Dedifferentiated amniotic fluid mesenchymal stem cell (primary cell): ENCODE measurements at regions not wholly inside any gene's neighbourhood (a gene's known extent, or its start where the extent isn't known, plus 50 kb on each side); places are given as distances from the start of the nearest gene placed in this dataset.
"Not testable (repeated sequence)": the region's sequence is repeated elsewhere in the genome, so short reads cannot be mapped to it uniquely, and the experiment has no call there.

Experiments
- DNase-seq: peaks from one replicate; pipeline ENCODE4 v3.0.0-alpha.2; 2016; ENCODE audit errors: extremely low spot score

GRCh38 chr11:87871056-87871455 lies 304.2 kb downstream of the RAB38 start:
- DNase-seq = no peak

- no peak for DNase-seq
Observed at GRCh38 chr11:87870086-87870485, 305.2 kb downstream of the RAB38 start.

DNA sequence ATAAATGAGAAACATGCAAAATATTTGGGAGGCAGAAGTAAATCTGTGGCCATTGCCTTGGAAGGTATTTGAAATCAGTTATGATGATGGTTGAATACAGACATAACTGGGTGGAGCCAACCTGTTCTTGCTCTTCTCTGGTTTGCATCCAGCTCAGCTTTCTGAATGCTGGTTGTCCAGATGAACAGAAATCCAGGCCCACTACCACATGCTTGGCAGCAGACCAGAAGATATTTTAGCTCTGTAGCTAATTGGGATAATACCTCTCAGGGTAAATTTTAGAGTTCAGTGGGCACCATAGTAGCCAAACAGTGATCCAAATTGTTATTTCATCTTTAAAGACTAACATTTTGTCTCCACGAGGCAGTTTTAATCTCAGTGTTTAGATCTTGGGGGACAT lies 308.3 kb downstream of the RAB38 start:
- no peak for DNase-seq

- DNase-seq = no peak
Observed at GRCh38 chr11:87861030-87861429, 314.2 kb downstream of the RAB38 start.

- no peak for DNase-seq
Observed at GRCh38 chr11:87859636-87860035, 315.6 kb downstream of the RAB38 start.

GRCh38 chr11:87851827-87852226 lies 323.4 kb downstream of the RAB38 start:
- no peak for DNase-seq

- peak; percentile 69 for DNase-seq
Observed at GRCh38 chr11:87851234-87851633, 324.0 kb downstream of the RAB38 start.

GRCh38 chr11:87849216-87849615 lies 326.0 kb downstream of the RAB38 start:
- DNase-seq = no peak

DNA sequence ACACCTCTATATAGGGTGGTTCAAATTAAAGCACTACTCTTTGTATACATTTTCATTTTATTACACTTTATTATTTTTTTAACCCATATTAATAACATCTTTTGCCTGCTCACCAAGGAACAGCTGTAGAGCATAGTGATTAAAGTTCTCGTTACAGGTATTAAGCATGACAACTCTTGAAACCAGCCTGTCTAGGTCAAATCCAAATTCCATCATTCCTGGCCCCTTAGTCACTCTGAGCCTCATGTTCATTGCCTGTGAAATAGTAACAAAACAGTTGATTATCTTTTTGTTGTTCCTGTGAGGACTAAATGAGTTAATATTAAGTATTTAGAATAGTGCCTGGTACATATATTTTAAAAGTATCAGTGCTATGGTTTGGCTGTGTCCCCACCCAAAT lies 334.5 kb downstream of the RAB38 start:
- DNase-seq = no peak

GRCh38 chr11:87832211-87832610 lies 343.0 kb downstream of the RAB38 start:
- DNase-seq = no peak

- DNase-seq = no peak
Observed at GRCh38 chr11:87820011-87820410, 355.2 kb downstream of the RAB38 start.

DNA sequence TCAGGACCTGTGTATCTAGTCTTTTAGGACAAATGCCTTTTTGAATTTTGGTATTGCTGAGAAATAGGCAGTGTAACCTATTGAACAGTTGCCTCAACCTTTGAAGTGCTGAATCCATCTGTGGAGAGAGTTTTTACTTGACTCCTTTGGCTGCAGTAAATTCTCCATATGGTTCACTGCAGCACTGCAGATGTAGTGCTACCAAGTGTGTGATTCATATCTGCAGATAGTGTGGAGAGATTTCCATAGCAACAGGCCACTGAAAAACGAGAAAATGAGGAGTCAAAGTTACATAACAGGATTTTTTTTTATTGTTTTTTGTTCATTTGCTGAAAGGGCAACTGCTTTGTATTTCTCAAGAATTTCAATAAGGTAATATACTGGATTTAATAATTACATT lies 356.1 kb downstream of the RAB38 start:
- no peak for DNase-seq

GRCh38 chr11:87812571-87813365 lies 362.5 kb downstream of the RAB38 start:
- DNase-seq = no peak

GRCh38 chr11:87810486-87810885 lies 364.8 kb downstream of the RAB38 start:
- no peak for DNase-seq

GRCh38 chr11:87809256-87809655 lies 366.0 kb downstream of the RAB38 start:
- no peak for DNase-seq

GRCh38 chr11:87804176-87804575 lies 371.1 kb downstream of the RAB38 start:
- no peak for DNase-seq

GRCh38 chr11:87803748-87804147 lies 371.5 kb downstream of the RAB38 start:
- no peak for DNase-seq

DNA sequence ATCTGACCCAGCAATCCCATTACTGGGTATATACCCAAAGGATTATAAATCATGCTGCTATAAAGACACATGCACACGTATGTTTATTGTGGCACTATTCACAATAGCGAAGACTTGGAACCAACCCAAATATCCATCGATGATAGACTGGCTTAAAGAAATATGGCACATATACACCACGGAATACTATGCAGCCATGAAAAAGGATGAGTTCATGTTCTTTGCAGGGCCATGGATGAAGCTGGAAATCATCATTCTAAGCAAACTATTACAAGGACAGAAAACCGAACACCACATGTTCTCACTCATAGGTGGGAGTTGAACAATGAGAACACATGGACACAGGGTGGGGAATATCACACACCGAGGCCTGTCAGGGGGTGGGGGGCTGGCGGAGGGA lies 390.4 kb downstream of the RAB38 start:
- not testable (repeated sequence) for DNase-seq

GRCh38 chr11:87780068-87780413 lies 395.2 kb downstream of the RAB38 start:
- no peak for DNase-seq

GRCh38 chr11:87779276-87780067 lies 395.8 kb downstream of the RAB38 start:
- DNase-seq = no peak

GRCh38 chr11:87778357-87778756 lies 396.9 kb downstream of the RAB38 start:
- DNase-seq = no peak

DNA sequence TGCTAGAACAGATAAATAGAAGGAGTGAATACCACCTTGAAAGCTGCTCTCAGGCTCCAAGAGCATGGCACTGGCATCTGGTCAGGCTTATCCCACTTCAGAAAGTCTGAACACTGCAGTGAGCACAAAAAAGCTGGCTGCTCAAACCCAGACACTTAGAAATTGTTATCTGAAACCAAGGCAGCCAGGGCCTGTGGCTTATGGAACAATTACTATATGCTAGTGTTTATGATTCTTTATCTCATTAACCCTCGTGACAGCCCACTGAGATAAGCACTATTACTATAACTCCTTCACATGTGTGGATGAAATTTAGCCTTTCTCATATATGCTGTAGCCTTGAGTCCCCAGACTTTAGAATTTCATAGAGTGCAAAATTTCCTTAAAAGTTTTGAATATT lies 400.2 kb downstream of the RAB38 start:
- no peak for DNase-seq

GRCh38 chr11:87769661-87770060 lies 405.6 kb downstream of the RAB38 start:
- no peak for DNase-seq
